ENCODE measurements at regions not wholly inside any gene's neighbourhood (a gene's known extent, or its start where the extent isn't known, plus 50 kb on each side); places are given as distances from the start of the nearest gene placed in this dataset.

- Mint-ChIP-seq H3K27me3 (no peaks in the 10 kb centered on the region), H3K4me1 (peaks cover 13% of the 10 kb centered on the region), H3K4me3 (no peak overlapping the region), H3K9me3 (no peaks in the 10 kb centered on the region), H3K36me3 (ENCODE audit: low read depth) (no peaks in the 10 kb centered on the region), H3K27ac (no peak overlapping the region)
- DNase-seq (no peak), ATAC-seq (no peak)
Observed at GRCh38 chr3:107881509-107881908, 209.3 kb downstream of the CD47 start.

GRCh38 chr3:107880702-107881101, 210.1 kb downstream of the CD47 start:
- H3K4me3 Mint-ChIP-seq = no peak overlapping the region
- DNase-seq (no peak), ATAC-seq (peak; percentile 97)
- no peaks in the 10 kb centered on the region for H3K27me3 Mint-ChIP-seq
- no peaks in the 10 kb centered on the region for H3K36me3 Mint-ChIP-seq (ENCODE audit: low read depth)
- H3K4me1 Mint-ChIP-seq = peaks cover 13% of the 10 kb centered on the region
- no peaks in the 10 kb centered on the region for H3K9me3 Mint-ChIP-seq
- peak overlapping the region; percentile 36 for H3K27ac Mint-ChIP-seq

- H3K27me3 Mint-ChIP-seq = no peaks in the 10 kb centered on the region
- no peak overlapping the region for H3K27ac Mint-ChIP-seq
- no peaks in the 10 kb centered on the region for H3K9me3 Mint-ChIP-seq
- DNase-seq = no peak
- H3K36me3 Mint-ChIP-seq (ENCODE audit: low read depth) = no peaks in the 10 kb centered on the region
- H3K4me1 Mint-ChIP-seq = peaks cover 13% of the 10 kb centered on the region
- ATAC-seq = no peak
- H3K4me3 Mint-ChIP-seq = no peak overlapping the region
Observed at GRCh38 chr3:107877936-107878335, 212.9 kb downstream of the CD47 start.

GRCh38 chr3:107870943-107871638, 219.7 kb downstream of the CD47 start:
- Mint-ChIP-seq H3K4me1 (peaks cover 19% of the 10 kb centered on the region), H3K27ac (peak overlapping the region; percentile 64), H3K27me3 (peaks cover 2% of the 10 kb centered on the region), H3K36me3 (ENCODE audit: low read depth) (no peaks in the 10 kb centered on the region), H3K9me3 (peaks cover 3% of the 10 kb centered on the region), H3K4me3 (no peak overlapping the region)
- peak; percentile 93 for ATAC-seq
- no peak for DNase-seq

GRCh38 chr3:107870096-107870495, 220.7 kb downstream of the CD47 start:
- no peak overlapping the region for H3K4me3 Mint-ChIP-seq
- H3K27ac Mint-ChIP-seq = no peak overlapping the region
- ATAC-seq = no peak
- DNase-seq = no peak
- H3K4me1 Mint-ChIP-seq = peaks cover 19% of the 10 kb centered on the region
- H3K9me3 Mint-ChIP-seq = peaks cover 3% of the 10 kb centered on the region
- peaks cover 2% of the 10 kb centered on the region for H3K27me3 Mint-ChIP-seq
- H3K36me3 Mint-ChIP-seq (ENCODE audit: low read depth) = no peaks in the 10 kb centered on the region

- Mint-ChIP-seq H3K4me3 (no peak overlapping the region), H3K27ac (no peak overlapping the region), H3K36me3 (ENCODE audit: low read depth) (no peaks in the 10 kb centered on the region), H3K4me1 (peaks cover 19% of the 10 kb centered on the region), H3K9me3 (peaks cover 3% of the 10 kb centered on the region), H3K27me3 (peaks cover 5% of the 10 kb centered on the region)
- DNase-seq (no peak), ATAC-seq (no peak)
Observed at GRCh38 chr3:107868449-107868848, 222.4 kb downstream of the CD47 start.

- H3K4me3 Mint-ChIP-seq = no peak overlapping the region
- DNase-seq (no peak), ATAC-seq (no peak)
- H3K27me3 Mint-ChIP-seq = peaks cover 7% of the 10 kb centered on the region
- no peaks in the 10 kb centered on the region for H3K9me3 Mint-ChIP-seq
- no peak overlapping the region for H3K27ac Mint-ChIP-seq
- peaks cover 7% of the 10 kb centered on the region for H3K4me1 Mint-ChIP-seq
- no peaks in the 10 kb centered on the region for H3K36me3 Mint-ChIP-seq (ENCODE audit: low read depth)
Observed at GRCh38 chr3:107861904-107862303, 228.9 kb downstream of the CD47 start.

- no peaks in the 10 kb centered on the region for H3K36me3 Mint-ChIP-seq (ENCODE audit: low read depth)
- H3K4me3 Mint-ChIP-seq = no peak overlapping the region
- DNase-seq (no peak), ATAC-seq (no peak)
- peaks cover 7% of the 10 kb centered on the region for H3K4me1 Mint-ChIP-seq
- H3K9me3 Mint-ChIP-seq = no peaks in the 10 kb centered on the region
- peaks cover 7% of the 10 kb centered on the region for H3K27me3 Mint-ChIP-seq
- H3K27ac Mint-ChIP-seq = no peak overlapping the region
Observed at GRCh38 chr3:107861422-107861821, 229.4 kb downstream of the CD47 start.
